GM21576 (cell line): ENCODE measurements at regions not wholly inside any gene's neighbourhood (a gene's known extent, or its start where the extent isn't known, plus 50 kb on each side); places are given as distances from the start of the nearest gene placed in this dataset.
"Not testable (repeated sequence)": the region's sequence is repeated elsewhere in the genome, so short reads cannot be mapped to it uniquely, and the experiment has no call there.

ENCODE experiments used
- ATAC-seq: cut with Tn5 transposase; IDR thresholded peaks from one replicate; pipeline ENCODE4 v1.9.1; 2021; ENCODE audit warnings: mild to moderate bottlenecking, moderate library complexity; ENCODE audit not compliant: unreplicated experiment

DNA sequence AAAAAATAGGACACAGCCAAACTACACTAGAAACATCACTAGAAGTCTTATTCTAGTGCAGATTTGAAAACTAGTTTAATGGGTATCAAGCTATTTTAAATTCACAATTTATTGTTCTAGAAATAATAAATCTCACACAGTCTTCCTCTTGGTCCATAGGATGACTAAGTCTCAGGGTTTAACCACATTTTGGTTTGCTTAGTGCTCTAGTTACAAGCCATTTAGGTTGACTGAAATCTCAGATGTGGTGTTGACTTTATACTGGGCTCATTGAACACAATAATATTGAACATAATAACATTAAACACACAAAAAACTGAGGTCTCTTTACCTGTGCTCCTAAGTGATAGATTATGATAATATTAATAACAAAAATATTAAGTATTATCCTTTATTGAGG, 760.3 kb upstream of the CCDC179 start:
- no peak for ATAC-seq

DNA sequence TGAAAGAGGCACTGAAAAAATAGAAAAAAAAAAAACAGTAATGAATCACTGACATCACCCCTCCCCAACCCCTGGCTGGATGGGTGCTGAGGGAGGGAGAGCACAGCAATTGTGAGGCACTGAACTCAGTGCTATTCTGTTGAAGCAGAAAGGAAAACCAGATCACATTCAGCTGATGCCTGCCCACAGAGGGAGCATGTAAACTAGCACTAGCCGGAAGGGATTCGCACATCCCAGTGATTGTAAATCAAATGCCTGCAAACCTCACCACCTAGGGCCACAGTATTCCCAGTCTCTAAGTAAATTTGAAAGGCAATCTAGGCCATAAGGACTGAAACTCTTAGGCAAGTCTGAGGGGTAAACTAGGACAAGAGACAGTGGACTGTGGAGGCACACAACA, 772.0 kb upstream of the CCDC179 start:
- no peak for ATAC-seq

GRCh38 chr11:23644443-23644842, 784.2 kb upstream of the CCDC179 start:
- no peak for ATAC-seq

DNA sequence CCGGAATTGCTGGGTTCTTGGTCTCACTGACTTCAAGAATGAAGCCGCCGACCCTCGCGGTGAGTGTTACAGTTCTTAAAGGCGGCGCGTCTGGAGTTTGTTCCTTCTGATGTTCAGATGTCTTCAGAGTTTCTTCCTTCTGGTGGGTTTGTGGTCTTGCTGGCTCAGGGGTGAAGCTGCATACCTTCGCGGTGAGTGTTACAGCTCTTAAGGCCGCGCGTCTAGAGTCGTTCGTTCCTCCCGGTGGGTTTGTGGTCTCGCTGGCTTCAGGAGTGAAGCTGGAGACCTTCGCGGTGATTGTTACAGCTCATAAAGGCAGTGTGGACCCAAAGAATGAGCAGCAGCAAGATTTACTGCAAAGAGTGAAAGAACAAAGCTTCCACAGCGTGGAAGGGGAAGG, 792.1 kb upstream of the CCDC179 start:
- ATAC-seq: not testable (repeated sequence)

- no peak for ATAC-seq
These were observed 792.9 kb upstream of the CCDC179 start for GRCh38 chr11:23653071-23653675.

- ATAC-seq: no peak
These were observed 808.0 kb upstream of the CCDC179 start for GRCh38 chr11:23668324-23668723.

GRCh38 chr11:23673366-23673765, 813.1 kb upstream of the CCDC179 start:
- ATAC-seq: no peak

DNA sequence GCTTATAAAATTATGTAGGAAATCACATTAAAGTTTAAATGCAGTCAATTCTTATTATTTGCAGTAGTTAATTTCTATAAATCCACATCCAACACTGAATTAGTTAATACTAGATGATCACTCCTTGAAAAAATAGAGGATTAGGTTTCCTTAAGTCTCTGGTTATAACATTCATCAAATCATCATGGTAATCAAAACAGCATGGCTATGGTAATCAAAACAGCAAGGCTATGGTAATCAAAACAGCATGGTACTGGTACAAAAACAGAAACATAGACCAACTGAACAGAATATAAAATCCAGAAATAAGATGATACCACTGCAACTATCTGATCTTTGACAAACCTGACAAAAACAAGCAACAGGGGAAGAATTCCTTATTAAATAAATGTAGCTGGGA, 814.6 kb upstream of the CCDC179 start:
- ATAC-seq: no peak

- ATAC-seq: no peak
These were observed 817.8 kb upstream of the LUZP2 start for GRCh38 chr11:23679041-23679440.

- no peak for ATAC-seq
These were observed 816.9 kb upstream of the LUZP2 start for GRCh38 chr11:23679981-23680380.

- no peak for ATAC-seq
These were observed 816.2 kb upstream of the LUZP2 start for GRCh38 chr11:23680488-23681230.

GRCh38 chr11:23684701-23685100, 812.2 kb upstream of the LUZP2 start:
- ATAC-seq: no peak

DNA sequence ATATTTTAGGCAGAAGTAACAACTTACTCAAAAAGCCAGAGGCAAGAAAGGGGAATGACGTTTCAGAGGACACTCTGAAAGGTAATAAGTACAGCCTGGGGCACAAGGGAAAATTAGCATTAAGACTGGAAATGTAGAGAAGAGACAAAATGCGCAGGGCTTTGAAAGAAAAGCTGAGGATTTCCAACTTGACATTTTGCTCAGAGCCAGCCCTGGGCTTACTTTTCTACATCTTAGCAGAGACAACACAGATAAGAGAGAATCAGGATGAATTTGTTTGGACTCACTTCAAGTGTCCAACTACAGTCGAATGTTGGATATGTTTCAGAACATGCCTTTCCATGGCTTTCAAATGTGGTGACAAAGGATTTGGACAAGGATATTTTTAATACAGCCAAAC, 808.9 kb upstream of the LUZP2 start:
- no peak for ATAC-seq

GRCh38 chr11:23688411-23688810, 808.4 kb upstream of the LUZP2 start:
- ATAC-seq: no peak

- no peak for ATAC-seq
These were observed 808.0 kb upstream of the LUZP2 start for GRCh38 chr11:23688835-23689234.

- ATAC-seq: no peak
These were observed 800.0 kb upstream of the LUZP2 start for GRCh38 chr11:23696688-23697415.

DNA sequence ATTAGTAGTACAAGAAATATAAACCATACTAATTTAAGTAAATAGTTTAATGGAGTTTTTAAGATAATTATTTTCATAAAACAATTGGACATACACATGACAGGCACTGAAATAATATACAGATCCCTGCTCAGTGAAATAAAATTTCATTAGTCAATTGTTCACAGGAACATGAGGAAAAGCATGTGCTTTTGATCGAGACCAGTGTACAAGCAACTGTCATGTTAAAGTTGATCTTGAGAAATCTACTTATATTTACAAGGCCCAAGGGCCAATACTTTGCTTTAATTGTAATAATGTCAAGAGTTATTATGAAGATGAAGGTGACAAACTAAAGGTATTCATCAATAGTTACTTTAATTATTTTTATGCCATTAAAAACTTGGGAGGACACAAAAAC, 792.7 kb upstream of the LUZP2 start:
- ATAC-seq: no peak

- ATAC-seq: no peak
These were observed 784.9 kb upstream of the LUZP2 start for GRCh38 chr11:23711981-23712380.

- ATAC-seq: no peak
These were observed 777.8 kb upstream of the LUZP2 start for GRCh38 chr11:23719016-23719415.

- no peak for ATAC-seq
These were observed 773.0 kb upstream of the LUZP2 start for GRCh38 chr11:23723861-23724260.

- ATAC-seq: no peak
These were observed 771.1 kb upstream of the LUZP2 start for GRCh38 chr11:23725752-23726151.

GRCh38 chr11:23727387-23727786, 769.5 kb upstream of the LUZP2 start:
- ATAC-seq: no peak
